K562 (cell line): ENCODE measurements at regions not wholly inside any gene's neighbourhood (a gene's known extent, or its start where the extent isn't known, plus 50 kb on each side); places are given as distances from the start of the nearest gene placed in this dataset.

Experiments used
- DMBX1 ChIP-seq: fragments of 250-450 bp; sonication (Bioruptor Pico); IDR thresholded peaks from 2 replicates; pipeline ENCODE4 v1.8.0; 2022; ENCODE audit warnings: inconsistent platforms, mild to moderate bottlenecking, moderate library complexity, borderline replicate concordance
- DNMT1 ChIP-seq: fragments of 450-650 bp; IDR thresholded peaks from 2 replicates; pipeline ENCODE4 v1.6.1; 2016; ENCODE audit warnings: antibody characterized with exemption, mild to moderate bottlenecking
- FOXK2 ChIP-seq, 2 experiments: fragments of 450-650 bp; IDR thresholded peaks in 1 of 2; conservative IDR thresholded peaks in 1 of 2; 2 replicates each; pipeline ENCODE4 v1.6.1; 2016; ENCODE audit warnings: low read depth in 2 of 2, mild to moderate bottlenecking in 1 of 2
- L3MBTL2 ChIP-seq: fragments of 450-650 bp; IDR thresholded peaks from 2 replicates; pipeline ENCODE4 v1.6.1; 2016; ENCODE audit warnings: mild to moderate bottlenecking, moderate library complexity
- LCOR ChIP-seq: sonication (generic); formaldehyde crosslinking; IDR thresholded peaks from 2 replicates; pipeline ENCODE4 v1.8.0; 2022; ENCODE audit warnings: mild to moderate bottlenecking, missing genetic modification reagents
- MAFK ChIP-seq: IDR thresholded peaks from 2 replicates; pipeline ENCODE4 v1.6.1; 2011; ENCODE audit warnings: low read length, improper control_type of control experiment
- MTF1 ChIP-seq: fragments of 250-450 bp; sonication (Bioruptor Pico); IDR thresholded peaks from 2 replicates; pipeline ENCODE4 v1.9.0; 2021; ENCODE audit warnings: moderate library complexity, mild to moderate bottlenecking, inconsistent platforms, borderline replicate concordance
- RAD51 ChIP-seq: fragments of 450-650 bp; IDR thresholded peaks from 2 replicates; pipeline ENCODE4 v1.7.1; 2016; ENCODE audit warnings: low read depth, mild to moderate bottlenecking, borderline replicate concordance
- RB1 ChIP-seq: fragments of 450-650 bp; IDR thresholded peaks from 2 replicates; pipeline ENCODE4 v1.6.1; 2017; ENCODE audit warnings: low read depth, mild to moderate bottlenecking
- RBM39 ChIP-seq: fragments of 200-400 bp; formaldehyde crosslinking; optimal IDR thresholded peaks from 2 replicates; pipeline ENCODE3; 2018; ENCODE audit warnings: low read depth, low read length
- SMARCE1 ChIP-seq: fragments of 450-650 bp; IDR thresholded peaks from 2 replicates; pipeline ENCODE4 v1.7.1; 2016; ENCODE audit warnings: mild to moderate bottlenecking
- THAP12 ChIP-seq: fragments of 250-450 bp; sonication (Bioruptor Pico); IDR thresholded peaks from 2 replicates; pipeline ENCODE4 v1.9.0; 2021; ENCODE audit warnings: mild to moderate bottlenecking, inconsistent platforms
- U2AF1 ChIP-seq: fragments of 200-400 bp; formaldehyde crosslinking; optimal IDR thresholded peaks from 2 replicates; pipeline ENCODE3; 2017; ENCODE audit warnings: mild to moderate bottlenecking, low read depth, low read length, moderate library complexity
- ZBTB33 ChIP-seq: sonication (generic); formaldehyde crosslinking; IDR thresholded peaks from 2 replicates; pipeline ENCODE4 v1.8.1; 2023; ENCODE audit warnings: mild to moderate bottlenecking, missing genetic modification reagents
- ZBTB34 ChIP-seq: fragments of 250-450 bp; sonication (Bioruptor Pico); IDR thresholded peaks from 2 replicates; pipeline ENCODE4 v1.8.0; 2021; ENCODE audit warnings: mild to moderate bottlenecking, moderate library complexity
- ZNF134 ChIP-seq: fragments of 250-450 bp; sonication (Bioruptor Pico); conservative IDR thresholded peaks from 2 replicates; pipeline ENCODE4 v1.4.0; 2020
- ZNF184 ChIP-seq: sonication (generic); formaldehyde crosslinking; IDR thresholded peaks from 2 replicates; pipeline ENCODE4 v1.5.0; 2020; ENCODE audit warnings: missing genetic modification reagents
- ZNF212 ChIP-seq: fragments of 450-650 bp; formaldehyde crosslinking; IDR thresholded peaks from 2 replicates; pipeline ENCODE4 v1.4.0; 2020; ENCODE audit warnings: mild to moderate bottlenecking
- ZNF277 ChIP-seq: fragments of 250-450 bp; sonication (Bioruptor Pico); IDR thresholded peaks from 2 replicates; pipeline ENCODE4 v1.8.0; 2022; ENCODE audit warnings: inconsistent platforms, mild to moderate bottlenecking, moderate library complexity, borderline replicate concordance

- TF ChIP-seq ZNF212 (CRISPR knock-in tag) (no peak), THAP12 (no peak), RBM39 (no peak), L3MBTL2 (no peak), ZBTB33 (CRISPR knock-in tag) (no peak), DMBX1 (CRISPR knock-in tag) (no peak), MAFK (no peak), RAD51 (no peak), SMARCE1 (0 out of 2 replicates have a peak, but pooled peaks have one; percentile 30), ZNF134 (CRISPR knock-in tag) (no peak), FOXK2 (conservative IDR thresholded peaks at IDR 0.05 in 1 of 2, IDR thresholded peaks at IDR 0.05 in 1 of 2; ENCODE audit: low read depth in 2 of 2) (no peak), ZBTB34 (CRISPR knock-in tag) (no peak), ZNF184 (CRISPR knock-in tag) (no peak), ZNF277 (CRISPR knock-in tag) (no peak), U2AF1 (no peak), RB1 (no peak), DNMT1 (no peak), MTF1 (no peak), LCOR (CRISPR knock-in tag) (no peak)
Measured at GRCh38 chr9:73962792-73963191, 534.3 kb upstream of the RORB start (continued).
